BLaER1 (cell line): ENCODE measurements at regions not wholly inside any gene's neighbourhood (a gene's known extent, or its start where the extent isn't known, plus 50 kb on each side); places are given as distances from the start of the nearest gene placed in this dataset.
A peak's percentile ranks its signal among the peaks of the same experiment; 100 is the strongest.

Experiments
- H3K27ac ChIP-seq: shearing (Covaris generic); formaldehyde crosslinking; 2 replicates; pipeline ENCODE4 v1.8.1; 2022
- H3K27me3 ChIP-seq: shearing (Covaris generic); formaldehyde crosslinking; 2 replicates; pipeline ENCODE4 v1.8.1; 2022
- H3K36me3 ChIP-seq: shearing (Covaris generic); formaldehyde crosslinking; 2 replicates; pipeline ENCODE4 v1.8.1; 2022
- H3K4me1 ChIP-seq: shearing (Covaris generic); formaldehyde crosslinking; 2 replicates; pipeline ENCODE4 v1.8.1; 2022
- H3K4me2 ChIP-seq: shearing (Covaris generic); formaldehyde crosslinking; 2 replicates; pipeline ENCODE4 v1.8.1; 2022
- H3K4me3 ChIP-seq: shearing (Covaris generic); formaldehyde crosslinking; 2 replicates; pipeline ENCODE4 v1.8.1; 2022
- H3K9ac ChIP-seq: shearing (Covaris generic); formaldehyde crosslinking; 2 replicates; pipeline ENCODE4 v1.8.1; 2022
- H3K9me3 ChIP-seq: shearing (Covaris generic); formaldehyde crosslinking; 2 replicates; pipeline ENCODE4 v1.8.1; 2022
- H4K20me1 ChIP-seq: shearing (Covaris generic); formaldehyde crosslinking; 2 replicates; pipeline ENCODE4 v1.8.1; 2022
- Cebpa-rat ChIP-seq: shearing (Covaris generic); IDR thresholded peaks from 2 replicates; pipeline ENCODE4 v1.8.1; 2022

- no peaks in the 10 kb centered on the region for H3K27me3 ChIP-seq
- H3K9me3 ChIP-seq = no peaks in the 10 kb centered on the region
- peak overlapping the region; percentile 99 for H3K4me2 ChIP-seq
- H3K36me3 ChIP-seq = peaks cover 8% of the 10 kb centered on the region; the same call in 1 of the 2 replicates
- peak overlapping the region; percentile 85 for H3K9ac ChIP-seq
- peak overlapping the region; percentile 51 for H3K4me3 ChIP-seq
- TF ChIP-seq Cebpa-rat = no peak
- peaks cover 96% of the 10 kb centered on the region for H3K4me1 ChIP-seq
- no peaks in the 10 kb centered on the region for H4K20me1 ChIP-seq
- peak overlapping the region; percentile 99 for H3K27ac ChIP-seq
Observed at GRCh38 chr17:77444628-77444983, 303.8 kb downstream of the SEC14L1 start.

DNA sequence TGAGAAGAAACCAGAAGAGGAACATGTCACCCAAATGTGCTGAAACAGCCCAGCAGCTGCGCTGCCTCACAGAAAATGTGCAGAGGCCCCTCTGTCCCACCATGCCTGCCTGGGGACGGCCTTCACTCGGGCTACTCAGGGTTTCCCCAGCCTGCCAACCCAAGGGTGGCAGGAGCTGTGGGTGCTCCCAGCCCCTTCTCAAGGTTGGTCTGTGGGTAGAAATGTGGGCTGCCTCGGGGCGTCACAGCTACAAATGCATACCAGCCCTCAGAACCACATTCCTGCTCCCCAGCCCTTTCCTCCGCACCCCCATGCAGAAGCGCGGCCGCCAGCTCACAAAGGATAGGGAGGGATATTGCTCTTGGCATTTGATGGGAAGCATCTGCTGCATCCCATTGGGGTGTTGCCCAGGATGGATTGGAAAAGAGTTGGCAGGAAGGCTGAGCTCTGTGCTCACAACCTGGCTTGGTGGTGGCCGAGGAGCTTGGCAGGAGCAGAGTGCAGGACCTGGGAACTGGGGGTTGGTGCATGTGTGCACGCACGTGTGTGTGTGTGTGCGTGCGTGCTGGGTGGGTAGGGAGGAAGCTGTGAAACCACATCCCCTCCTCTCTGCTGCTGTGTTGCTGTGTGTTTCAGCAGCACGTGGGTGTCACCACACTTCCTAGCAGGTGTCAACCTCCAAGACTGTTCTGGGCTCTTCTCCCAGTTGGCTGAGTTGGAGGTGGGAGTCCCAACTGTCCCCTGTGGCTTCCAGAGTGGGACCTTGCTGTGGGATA lies 304.4 kb downstream of the SEC14L1 start:
- H3K27ac ChIP-seq = peak overlapping the region; percentile 99
- peak overlapping the region; percentile 99 for H3K4me2 ChIP-seq
- H3K4me1 ChIP-seq = peaks cover 96% of the 10 kb centered on the region
- H3K36me3 ChIP-seq = peaks cover 8% of the 10 kb centered on the region; the same call in 1 of the 2 replicates
- H3K27me3 ChIP-seq = no peaks in the 10 kb centered on the region
- peak overlapping the region; percentile 51 for H3K4me3 ChIP-seq
- no peak for TF ChIP-seq Cebpa-rat
- no peaks in the 10 kb centered on the region for H4K20me1 ChIP-seq
- H3K9me3 ChIP-seq = no peaks in the 10 kb centered on the region
- peak overlapping the region; percentile 85 for H3K9ac ChIP-seq

DNA sequence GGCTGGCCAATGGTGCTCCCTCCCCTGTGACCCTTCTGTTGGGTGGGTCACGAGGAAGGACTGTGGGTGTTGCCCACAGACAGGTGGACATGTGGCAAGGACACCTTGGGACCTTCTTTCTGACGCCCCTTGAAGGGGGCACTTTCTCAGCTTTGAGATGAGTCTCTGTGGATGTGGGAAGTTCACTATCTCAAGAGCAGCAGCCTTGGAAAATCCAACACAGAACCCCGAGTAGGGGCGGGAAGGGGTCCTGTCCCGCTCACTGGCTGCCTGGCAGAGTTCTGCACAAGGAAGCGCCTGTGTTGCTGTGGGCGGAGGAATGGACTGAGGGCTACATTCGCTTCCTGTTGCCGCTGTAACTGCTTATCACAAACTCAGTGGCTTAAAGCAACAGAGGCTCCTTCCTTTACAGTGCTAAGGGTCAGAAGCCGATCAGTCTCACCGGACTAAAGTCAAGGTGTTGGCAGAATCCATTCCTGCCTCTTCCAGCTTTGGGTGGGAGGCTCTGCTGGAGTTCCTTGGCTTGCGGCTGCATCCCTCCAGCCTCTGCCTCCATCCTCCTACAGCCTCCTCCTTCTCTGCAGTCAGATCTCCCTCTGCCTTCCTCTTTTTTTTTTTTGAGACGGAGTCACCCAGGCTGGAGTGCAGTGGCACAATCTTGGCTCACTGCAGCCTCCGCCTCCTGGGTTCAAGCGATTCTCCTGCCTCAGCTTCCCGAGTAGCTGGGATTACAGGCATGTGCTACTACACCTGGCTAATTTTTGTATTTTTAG lies 305.2 kb downstream of the SEC14L1 start:
- Histone ChIP-seq H3K4me3 (peak overlapping the region; percentile 51), H3K9ac (peak overlapping the region; percentile 85), H3K4me2 (peak overlapping the region; percentile 99), H4K20me1 (no peaks in the 10 kb centered on the region), H3K27me3 (no peaks in the 10 kb centered on the region), H3K4me1 (peaks cover 96% of the 10 kb centered on the region), H3K36me3 (peaks cover 8% of the 10 kb centered on the region; the same call in 1 of the 2 replicates), H3K27ac (peak overlapping the region; percentile 99), H3K9me3 (no peaks in the 10 kb centered on the region)
- TF ChIP-seq Cebpa-rat = no peak

DNA sequence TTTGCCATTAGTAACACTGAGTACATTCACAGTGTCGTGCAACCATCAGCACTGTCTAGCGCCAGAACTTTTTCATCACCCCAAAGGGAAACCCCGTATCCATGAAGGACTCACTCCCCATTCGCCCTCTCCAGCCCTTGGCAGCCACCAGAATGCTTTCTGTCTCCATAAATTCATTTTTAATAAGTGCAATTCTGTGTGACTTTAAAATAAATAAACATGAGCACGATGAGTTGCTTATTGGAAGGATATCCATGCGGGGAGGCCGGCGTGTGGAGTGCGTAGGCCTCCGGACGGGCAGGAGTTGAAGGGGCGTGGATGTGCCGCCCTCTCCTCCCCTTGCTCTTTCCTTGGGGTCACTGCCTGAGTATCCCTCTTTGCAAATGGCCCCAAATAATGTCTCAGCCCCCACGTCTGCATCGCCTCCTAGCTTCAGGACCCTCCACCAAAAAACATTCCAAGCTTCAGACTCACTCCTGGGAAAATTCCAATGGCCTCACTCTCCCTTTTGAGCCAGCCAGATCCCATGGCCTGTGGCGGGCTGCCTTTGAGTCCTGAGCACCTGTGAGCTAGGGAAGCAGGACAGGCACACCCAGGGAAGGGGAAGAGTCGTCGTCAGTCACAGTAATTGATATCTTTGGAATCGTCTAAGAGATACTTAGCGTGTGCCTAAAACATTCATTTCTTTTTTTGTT lies 306.3 kb downstream of the SEC14L1 start:
- Histone ChIP-seq H3K4me1 (peaks cover 90% of the 10 kb centered on the region), H3K9me3 (no peaks in the 10 kb centered on the region), H3K4me3 (peak overlapping the region; percentile 24; the same call in 1 of the 2 replicates), H3K36me3 (peaks cover 8% of the 10 kb centered on the region; the same call in 1 of the 2 replicates), H3K27ac (peak overlapping the region; percentile 99), H4K20me1 (no peaks in the 10 kb centered on the region), H3K9ac (peak overlapping the region; percentile 85), H3K27me3 (no peaks in the 10 kb centered on the region), H3K4me2 (peak overlapping the region; percentile 99)
- TF ChIP-seq Cebpa-rat = no peak

DNA sequence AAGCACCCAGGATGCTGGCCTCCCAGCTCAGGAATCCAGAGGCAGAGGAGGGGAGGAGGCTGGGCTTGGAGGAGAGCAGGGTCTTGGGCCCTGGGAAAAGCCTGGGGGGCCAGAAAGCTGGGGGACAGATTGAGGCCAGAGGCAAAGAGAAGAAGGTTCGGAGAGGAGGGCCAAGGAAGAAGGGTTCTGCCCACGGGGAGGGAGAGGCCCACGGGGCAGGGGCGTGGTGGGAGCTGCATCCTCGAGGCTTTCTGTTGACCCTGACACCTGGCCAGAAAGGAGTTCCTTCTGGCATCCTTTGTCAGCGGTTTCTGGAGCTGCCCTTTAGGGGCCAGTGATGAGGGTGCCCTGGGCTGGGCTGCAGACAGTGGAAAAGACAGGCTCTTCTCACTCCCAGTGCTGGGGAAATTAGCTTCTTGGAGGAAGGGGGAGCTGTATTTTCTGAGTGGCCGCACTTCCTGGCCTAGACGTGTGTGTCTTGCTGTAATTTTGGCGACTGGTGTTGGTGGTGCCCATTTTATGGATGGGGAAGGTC lies 308.7 kb downstream of the SEC14L1 start:
- Histone ChIP-seq H3K9ac (peak overlapping the region; percentile 98), H3K4me1 (peaks cover 87% of the 10 kb centered on the region), H3K27ac (peak overlapping the region; percentile 99), H3K4me3 (peak overlapping the region; percentile 89), H3K36me3 (peaks cover 8% of the 10 kb centered on the region; the same call in 1 of the 2 replicates), H3K27me3 (no peaks in the 10 kb centered on the region), H3K9me3 (no peaks in the 10 kb centered on the region), H3K4me2 (peak overlapping the region; percentile 99), H4K20me1 (peaks cover 18% of the 10 kb centered on the region)
- no peak for TF ChIP-seq Cebpa-rat

GRCh38 chr17:77449908-77450741 lies 309.4 kb downstream of the SEC14L1 start:
- no peaks in the 10 kb centered on the region for H3K27me3 ChIP-seq
- peaks cover 25% of the 10 kb centered on the region for H4K20me1 ChIP-seq
- H3K9me3 ChIP-seq = no peaks in the 10 kb centered on the region
- H3K27ac ChIP-seq = peak overlapping the region; percentile 99
- H3K9ac ChIP-seq = peak overlapping the region; percentile 98
- peaks cover 87% of the 10 kb centered on the region for H3K4me1 ChIP-seq
- no peak for TF ChIP-seq Cebpa-rat
- H3K36me3 ChIP-seq = peaks cover 12% of the 10 kb centered on the region
- peak overlapping the region; percentile 89 for H3K4me3 ChIP-seq
- H3K4me2 ChIP-seq = peak overlapping the region; percentile 99

- Histone ChIP-seq H4K20me1 (peaks cover 32% of the 10 kb centered on the region), H3K4me2 (peak overlapping the region; percentile 99), H3K4me1 (peaks cover 87% of the 10 kb centered on the region), H3K27me3 (no peaks in the 10 kb centered on the region), H3K9me3 (no peaks in the 10 kb centered on the region), H3K27ac (peak overlapping the region; percentile 99), H3K9ac (peak overlapping the region; percentile 98), H3K36me3 (peaks cover 19% of the 10 kb centered on the region), H3K4me3 (peak overlapping the region; percentile 89)
- TF ChIP-seq Cebpa-rat = no peak
Observed at GRCh38 chr17:77450742-77451244, 310.0 kb downstream of the SEC14L1 start.

- peaks cover 87% of the 10 kb centered on the region for H3K4me1 ChIP-seq
- peak overlapping the region; percentile 98 for H3K9ac ChIP-seq
- H3K27ac ChIP-seq = peak overlapping the region; percentile 99
- H3K27me3 ChIP-seq = no peaks in the 10 kb centered on the region
- H3K4me3 ChIP-seq = peak overlapping the region; percentile 89
- H4K20me1 ChIP-seq = peaks cover 37% of the 10 kb centered on the region
- H3K36me3 ChIP-seq = peaks cover 22% of the 10 kb centered on the region
- no peaks in the 10 kb centered on the region for H3K9me3 ChIP-seq
- peak overlapping the region; percentile 99 for H3K4me2 ChIP-seq
- no peak for TF ChIP-seq Cebpa-rat
Observed at GRCh38 chr17:77451245-77451893, 310.6 kb downstream of the SEC14L1 start.
